Keratinocyte (primary cell): ENCODE measurements at regions not wholly inside any gene's neighbourhood (a gene's known extent, or its start where the extent isn't known, plus 50 kb on each side); places are given as distances from the start of the nearest gene placed in this dataset.
"Not testable (repeated sequence)": the region's sequence is repeated elsewhere in the genome, so short reads cannot be mapped to it uniquely, and the experiment has no call there.

Source experiments
- EZH2 ChIP-seq: IDR thresholded peaks from one replicate; pipeline ENCODE4 v1.6.1; 2012; ENCODE audit warnings: inconsistent platforms, mild to moderate bottlenecking, low read length, moderate library complexity
- TF ChIP-seq, protein P1 (sequence below), 3 experiments: IDR thresholded peaks in 1 of 3; conservative IDR thresholded peaks in 1 of 3; optimal IDR thresholded peaks in 1 of 3; 2 replicates in 2 of 3; 3 replicates in 1 of 3; pipeline versions ENCODE3 to v1.5.1; 2011; ENCODE audit warnings: low read length in 3 of 3, mild to moderate bottlenecking in 3 of 3, moderate library complexity in 2 of 3, control low read depth in 1 of 3, inconsistent platforms in 1 of 3; ENCODE audit not compliant: insufficient read depth in 2 of 3; ENCODE audit errors: extremely low read depth in 1 of 3

DNA sequence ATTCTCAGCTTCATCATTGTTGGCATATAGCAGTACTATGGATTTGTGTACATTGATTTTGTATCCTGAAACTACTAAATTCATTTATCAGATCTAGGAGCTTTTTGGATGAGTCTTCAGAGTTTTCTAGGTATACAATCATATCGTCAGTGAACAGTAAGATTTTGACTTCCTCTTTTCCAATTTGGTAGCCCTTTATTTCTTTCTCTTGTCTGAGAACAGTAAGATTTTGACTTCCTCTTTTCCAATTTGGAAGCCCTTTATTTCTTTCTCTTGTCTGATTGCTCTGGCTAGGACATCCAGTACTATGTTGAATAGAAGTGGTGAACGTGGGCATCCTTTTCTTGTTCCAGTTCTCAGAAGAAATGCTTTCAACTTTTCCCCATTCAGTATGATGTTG is 140.4 kb upstream of the B3GAT2 start:
- TF ChIP-seq, protein P1, sequence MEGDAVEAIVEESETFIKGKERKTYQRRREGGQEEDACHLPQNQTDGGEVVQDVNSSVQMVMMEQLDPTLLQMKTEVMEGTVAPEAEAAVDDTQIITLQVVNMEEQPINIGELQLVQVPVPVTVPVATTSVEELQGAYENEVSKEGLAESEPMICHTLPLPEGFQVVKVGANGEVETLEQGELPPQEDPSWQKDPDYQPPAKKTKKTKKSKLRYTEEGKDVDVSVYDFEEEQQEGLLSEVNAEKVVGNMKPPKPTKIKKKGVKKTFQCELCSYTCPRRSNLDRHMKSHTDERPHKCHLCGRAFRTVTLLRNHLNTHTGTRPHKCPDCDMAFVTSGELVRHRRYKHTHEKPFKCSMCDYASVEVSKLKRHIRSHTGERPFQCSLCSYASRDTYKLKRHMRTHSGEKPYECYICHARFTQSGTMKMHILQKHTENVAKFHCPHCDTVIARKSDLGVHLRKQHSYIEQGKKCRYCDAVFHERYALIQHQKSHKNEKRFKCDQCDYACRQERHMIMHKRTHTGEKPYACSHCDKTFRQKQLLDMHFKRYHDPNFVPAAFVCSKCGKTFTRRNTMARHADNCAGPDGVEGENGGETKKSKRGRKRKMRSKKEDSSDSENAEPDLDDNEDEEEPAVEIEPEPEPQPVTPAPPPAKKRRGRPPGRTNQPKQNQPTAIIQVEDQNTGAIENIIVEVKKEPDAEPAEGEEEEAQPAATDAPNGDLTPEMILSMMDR (optimal IDR thresholded peaks at IDR 0.05 in 1 of 3, IDR thresholded peaks at IDR 0.05 in 1 of 3, conservative IDR thresholded peaks at IDR 0.05 in 1 of 3; ENCODE audit: extremely low read depth in 1 of 3, insufficient read depth in 2 of 3, low read length in 3 of 3), result not testable (repeated sequence)
- TF ChIP-seq EZH2, result not testable (repeated sequence)
